ENCODE measurements at regions not wholly inside any gene's neighbourhood (a gene's known extent, or its start where the extent isn't known, plus 50 kb on each side); places are given as distances from the start of the nearest gene placed in this dataset.

DNA sequence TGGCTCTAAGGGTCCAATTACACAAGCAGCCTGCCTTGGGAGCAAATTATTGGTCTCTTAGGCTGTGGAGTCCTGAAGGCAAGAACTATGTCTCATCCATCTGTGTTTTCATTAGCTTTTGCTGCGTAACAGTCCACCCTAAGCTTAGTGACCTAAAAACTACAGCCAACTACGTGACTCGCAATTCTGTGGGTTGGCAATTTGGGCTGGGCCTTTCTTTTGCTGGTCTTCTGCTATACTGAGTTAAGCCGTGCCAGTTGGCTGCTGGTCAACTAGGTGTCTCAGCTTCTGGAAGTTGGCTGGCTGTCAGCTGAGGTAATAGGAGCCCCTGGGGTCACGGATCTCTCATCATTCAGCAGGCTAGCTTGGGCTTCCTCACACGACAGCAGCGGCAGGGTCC is 205.6 kb upstream of the S100G start:
- no peak for DNase-seq (ENCODE audit: low spot score)
- H3K27ac Mint-ChIP-seq (ENCODE audit: unreplicated experiment), result no peak overlapping the region
- H3K4me3 Mint-ChIP-seq (ENCODE audit: unreplicated experiment), result no peak overlapping the region
- peaks cover 6% of the 10 kb centered on the region for H3K4me1 Mint-ChIP-seq (ENCODE audit: unreplicated experiment)
- no peaks in the 10 kb centered on the region for H3K36me3 Mint-ChIP-seq (ENCODE audit: low read depth, unreplicated experiment)
- no peaks in the 10 kb centered on the region for H3K27me3 Mint-ChIP-seq (ENCODE audit: unreplicated experiment)
- H3K9me3 Mint-ChIP-seq (ENCODE audit: unreplicated experiment), result no peaks in the 10 kb centered on the region
- TF ChIP-seq, protein P1, sequence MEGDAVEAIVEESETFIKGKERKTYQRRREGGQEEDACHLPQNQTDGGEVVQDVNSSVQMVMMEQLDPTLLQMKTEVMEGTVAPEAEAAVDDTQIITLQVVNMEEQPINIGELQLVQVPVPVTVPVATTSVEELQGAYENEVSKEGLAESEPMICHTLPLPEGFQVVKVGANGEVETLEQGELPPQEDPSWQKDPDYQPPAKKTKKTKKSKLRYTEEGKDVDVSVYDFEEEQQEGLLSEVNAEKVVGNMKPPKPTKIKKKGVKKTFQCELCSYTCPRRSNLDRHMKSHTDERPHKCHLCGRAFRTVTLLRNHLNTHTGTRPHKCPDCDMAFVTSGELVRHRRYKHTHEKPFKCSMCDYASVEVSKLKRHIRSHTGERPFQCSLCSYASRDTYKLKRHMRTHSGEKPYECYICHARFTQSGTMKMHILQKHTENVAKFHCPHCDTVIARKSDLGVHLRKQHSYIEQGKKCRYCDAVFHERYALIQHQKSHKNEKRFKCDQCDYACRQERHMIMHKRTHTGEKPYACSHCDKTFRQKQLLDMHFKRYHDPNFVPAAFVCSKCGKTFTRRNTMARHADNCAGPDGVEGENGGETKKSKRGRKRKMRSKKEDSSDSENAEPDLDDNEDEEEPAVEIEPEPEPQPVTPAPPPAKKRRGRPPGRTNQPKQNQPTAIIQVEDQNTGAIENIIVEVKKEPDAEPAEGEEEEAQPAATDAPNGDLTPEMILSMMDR (IDR thresholded peaks at IDR 0.05; ENCODE audit: unreplicated experiment), result no peak

DNA sequence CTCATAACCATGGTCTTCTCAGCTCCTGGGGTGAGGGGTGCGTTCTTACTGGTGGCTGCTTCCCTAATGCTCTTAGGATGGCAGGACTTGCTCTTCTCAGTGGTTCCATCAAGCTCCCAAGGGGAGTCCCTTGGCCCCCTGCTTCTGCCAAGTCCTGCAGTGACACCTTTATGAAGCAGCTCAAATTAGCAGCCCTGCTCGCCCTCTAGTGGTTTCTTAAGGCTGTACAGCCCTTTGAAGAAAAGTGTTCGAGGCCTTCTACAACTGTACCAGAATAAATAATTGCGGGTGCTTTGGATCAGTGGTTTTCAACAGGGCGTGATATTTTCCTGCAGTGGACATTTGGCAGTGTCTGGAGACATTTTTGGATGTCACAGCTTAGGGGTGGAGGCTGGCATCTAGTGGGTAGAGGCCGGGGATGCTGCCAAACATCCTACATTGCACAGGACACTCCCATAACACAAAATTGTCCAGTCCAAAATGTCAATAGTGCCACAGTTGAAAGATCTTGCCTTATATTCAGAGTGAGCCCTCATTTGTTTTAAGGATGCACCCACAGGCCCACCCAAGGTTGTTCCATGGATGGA is 204.7 kb upstream of the S100G start:
- Mint-ChIP-seq H3K27ac (ENCODE audit: unreplicated experiment) (no peak overlapping the region), H3K36me3 (ENCODE audit: low read depth, unreplicated experiment) (no peaks in the 10 kb centered on the region), H3K4me3 (ENCODE audit: unreplicated experiment) (no peak overlapping the region), H3K27me3 (ENCODE audit: unreplicated experiment) (no peaks in the 10 kb centered on the region), H3K9me3 (ENCODE audit: unreplicated experiment) (no peaks in the 10 kb centered on the region), H3K4me1 (ENCODE audit: unreplicated experiment) (peaks cover 6% of the 10 kb centered on the region)
- peak; percentile 15 for DNase-seq (ENCODE audit: low spot score)
- TF ChIP-seq, protein P1 (IDR thresholded peaks at IDR 0.05; ENCODE audit: unreplicated experiment), result peak; percentile 60

DNA sequence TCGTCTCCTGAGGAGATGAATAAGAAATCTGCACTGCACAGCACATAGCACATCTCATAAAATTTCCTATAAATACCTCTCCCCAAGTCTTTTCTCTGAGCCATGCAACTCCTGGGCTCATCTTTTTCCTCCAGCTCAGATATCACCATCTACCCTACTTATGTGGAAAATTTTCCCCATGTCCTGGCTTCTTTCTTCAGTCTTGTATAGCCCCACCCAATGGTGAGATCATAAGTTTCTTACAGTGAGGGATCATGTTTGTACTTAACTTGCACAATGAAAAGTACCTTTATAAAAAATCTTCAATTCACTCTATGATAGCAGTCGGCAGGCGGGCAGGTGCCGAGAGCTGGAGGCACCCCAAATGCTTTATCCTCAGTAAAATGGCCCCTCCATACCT is 198.6 kb upstream of the S100G start:
- no peak for DNase-seq (ENCODE audit: low spot score)
- Mint-ChIP-seq H3K36me3 (ENCODE audit: low read depth, unreplicated experiment) (peaks cover 4% of the 10 kb centered on the region), H3K27ac (ENCODE audit: unreplicated experiment) (no peak overlapping the region), H3K9me3 (ENCODE audit: unreplicated experiment) (no peaks in the 10 kb centered on the region), H3K4me3 (ENCODE audit: unreplicated experiment) (no peak overlapping the region), H3K27me3 (ENCODE audit: unreplicated experiment) (no peaks in the 10 kb centered on the region), H3K4me1 (ENCODE audit: unreplicated experiment) (peaks cover 6% of the 10 kb centered on the region)
- TF ChIP-seq, protein P1 (IDR thresholded peaks at IDR 0.05; ENCODE audit: unreplicated experiment), result no peak

DNA sequence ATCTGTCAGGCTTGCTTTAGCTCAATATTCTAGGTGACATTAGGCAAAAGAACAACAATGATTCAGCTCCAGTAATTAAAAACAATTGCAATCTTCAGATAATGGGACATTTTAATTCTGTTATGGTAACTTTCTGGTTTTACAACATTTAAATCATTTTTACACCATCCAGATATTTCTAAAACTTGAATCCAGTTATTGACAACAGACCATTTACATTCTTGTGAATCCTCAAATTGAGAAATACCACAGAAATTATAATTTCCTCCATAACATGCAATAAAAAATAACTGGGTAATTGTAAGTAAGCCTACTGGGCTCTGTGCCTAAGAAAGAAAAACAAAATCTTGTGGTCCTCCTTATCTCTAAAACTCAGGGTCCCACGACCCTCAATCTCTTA is 195.0 kb upstream of the S100G start:
- H3K4me1 Mint-ChIP-seq (ENCODE audit: unreplicated experiment), result peaks cover 4% of the 10 kb centered on the region
- H3K9me3 Mint-ChIP-seq (ENCODE audit: unreplicated experiment), result no peaks in the 10 kb centered on the region
- TF ChIP-seq, protein P1 (IDR thresholded peaks at IDR 0.05; ENCODE audit: unreplicated experiment), result no peak
- no peak for DNase-seq (ENCODE audit: low spot score)
- no peaks in the 10 kb centered on the region for H3K27me3 Mint-ChIP-seq (ENCODE audit: unreplicated experiment)
- no peak overlapping the region for H3K27ac Mint-ChIP-seq (ENCODE audit: unreplicated experiment)
- H3K4me3 Mint-ChIP-seq (ENCODE audit: unreplicated experiment), result no peak overlapping the region
- peaks cover 4% of the 10 kb centered on the region for H3K36me3 Mint-ChIP-seq (ENCODE audit: low read depth, unreplicated experiment)

DNA sequence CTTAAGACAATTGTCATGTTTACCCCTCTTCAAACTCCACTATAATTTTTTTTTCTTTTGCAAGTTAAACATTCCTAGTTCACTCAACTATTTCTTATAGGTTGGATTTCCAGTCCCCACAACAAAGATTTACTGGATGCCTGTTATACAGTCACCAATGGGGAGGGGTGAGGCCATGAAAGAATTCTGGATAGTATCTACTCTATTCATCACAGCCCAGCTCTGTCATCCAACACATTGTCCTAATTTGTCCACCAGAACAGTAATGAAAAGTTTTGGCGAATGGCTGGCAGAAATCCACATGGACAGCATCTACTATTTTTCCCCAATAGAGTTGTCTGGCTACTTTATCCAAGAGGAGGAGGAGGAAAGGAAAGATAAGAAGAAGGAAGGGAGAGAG is 192.7 kb upstream of the S100G start:
- Mint-ChIP-seq H3K9me3 (ENCODE audit: unreplicated experiment) (no peaks in the 10 kb centered on the region), H3K4me3 (ENCODE audit: unreplicated experiment) (no peak overlapping the region), H3K4me1 (ENCODE audit: unreplicated experiment) (peaks cover 4% of the 10 kb centered on the region), H3K27me3 (ENCODE audit: unreplicated experiment) (no peaks in the 10 kb centered on the region), H3K36me3 (ENCODE audit: low read depth, unreplicated experiment) (peaks cover 4% of the 10 kb centered on the region), H3K27ac (ENCODE audit: unreplicated experiment) (no peak overlapping the region)
- TF ChIP-seq, protein P1 (IDR thresholded peaks at IDR 0.05; ENCODE audit: unreplicated experiment), result no peak
- no peak for DNase-seq (ENCODE audit: low spot score)

Measured in endothelial cell (in vitro differentiated cells).